ENCODE measurements at regions not wholly inside any gene's neighbourhood (a gene's known extent, or its start where the extent isn't known, plus 50 kb on each side); places are given as distances from the start of the nearest gene placed in this dataset.

- BruUV-seq (replicated peaks): no TSS peak
- no peaks in the 10 kb centered on the region for H3K36me3 ChIP-seq (ENCODE audit: control insufficient read depth, insufficient read depth, low read length)
- POLR2A ChIA-PET: no interaction called here
- DNase-seq (ENCODE audit: low read depth, low spot score): no peak
- TF ChIP-seq CTCF (IDR thresholded peaks at IDR 0.05) (no peak), TCF7L2 (IDR thresholded peaks at IDR 0.05; ENCODE audit: low read depth, low read length) (no peak), SIN3A (IDR thresholded peaks at IDR 0.05; ENCODE audit: borderline replicate concordance, insufficient read depth, low read depth, low read length) (no peak), POLR2AphosphoS5 (IDR thresholded peaks at IDR 0.05; ENCODE audit: low read depth, low read length) (no peak), REST (IDR thresholded peaks at IDR 0.05; ENCODE audit: insufficient read depth in 1 of 2, low read depth in 2 of 2, low read length in 1 of 2) (no peak)
- no peak for ATAC-seq
- no peak overlapping the region for H3K4me3 ChIP-seq (ENCODE audit: low read depth in 2 of 2, low read length in 2 of 2)
- no peaks in the 10 kb centered on the region for H3K27me3 ChIP-seq (ENCODE audit: control insufficient read depth, insufficient read depth, low read length)
- no peak overlapping the region for H3K27ac ChIP-seq (ENCODE audit: low read length)
- intact Hi-C loops (cut with micrococcal nuclease; ENCODE audit: unreplicated experiment) (no loop called here), in situ Hi-C loops (cut with HindIII; ENCODE audit: low pct_unique_long_range_greater_than_20kb, low sequenced_read_pairs) (no loop called here)
- CTCF ChIA-PET: no interaction called here
- H3K4me1 ChIP-seq (ENCODE audit: control insufficient read depth, insufficient read depth, low read length): no peaks in the 10 kb centered on the region
- H3K9me3 ChIP-seq (ENCODE audit: control insufficient read depth, insufficient read depth, low read depth, low read length): no peaks in the 10 kb centered on the region
Measured at GRCh38 chrX:140920416-140920815, 82.0 kb upstream of the SPANXB1 start.

DNA sequence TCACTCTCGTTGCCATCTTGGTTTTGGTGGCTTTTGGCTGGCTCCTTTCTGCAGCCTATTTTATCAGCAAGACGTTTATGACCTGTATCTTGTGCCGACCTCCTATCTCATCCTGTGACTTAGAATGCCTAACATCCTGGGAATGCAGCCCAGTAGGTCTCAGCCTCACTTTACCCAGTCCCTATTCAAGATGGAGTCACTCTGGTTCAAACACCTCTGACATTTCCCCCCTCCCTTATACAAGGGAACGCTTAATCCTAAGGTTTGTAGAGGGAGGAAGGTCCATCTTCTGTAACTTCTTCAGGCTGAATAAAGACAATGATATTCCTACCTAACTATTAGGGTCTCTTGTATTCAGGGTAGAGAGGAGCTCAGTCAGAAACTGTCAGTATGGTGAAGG, 79.3 kb upstream of the SPANXB1 start:
- H3K27ac ChIP-seq (ENCODE audit: low read length): no peak overlapping the region
- no peak for TF ChIP-seq CTCF (IDR thresholded peaks at IDR 0.05)
- TF ChIP-seq POLR2AphosphoS5 (IDR thresholded peaks at IDR 0.05; ENCODE audit: low read depth, low read length): no peak
- TF ChIP-seq SIN3A (IDR thresholded peaks at IDR 0.05; ENCODE audit: borderline replicate concordance, insufficient read depth, low read depth, low read length): no peak
- no peak for TF ChIP-seq TCF7L2 (IDR thresholded peaks at IDR 0.05; ENCODE audit: low read depth, low read length)
- no peak for TF ChIP-seq REST (IDR thresholded peaks at IDR 0.05; ENCODE audit: insufficient read depth in 1 of 2, low read depth in 2 of 2, low read length in 1 of 2)
- no peaks in the 10 kb centered on the region for H3K27me3 ChIP-seq (ENCODE audit: control insufficient read depth, insufficient read depth, low read length)
- H3K4me1 ChIP-seq (ENCODE audit: control insufficient read depth, insufficient read depth, low read length): no peaks in the 10 kb centered on the region
- POLR2A ChIA-PET: no interaction called here
- CTCF ChIA-PET: no interaction called here
- ATAC-seq: no peak
- BruUV-seq (replicated peaks): no TSS peak
- intact Hi-C loops (cut with micrococcal nuclease; ENCODE audit: unreplicated experiment): no loop called here
- DNase-seq (ENCODE audit: low read depth, low spot score): no peak
- no peaks in the 10 kb centered on the region for H3K9me3 ChIP-seq (ENCODE audit: control insufficient read depth, insufficient read depth, low read depth, low read length)
- in situ Hi-C loops (cut with HindIII; ENCODE audit: low pct_unique_long_range_greater_than_20kb, low sequenced_read_pairs): no loop called here
- H3K36me3 ChIP-seq (ENCODE audit: control insufficient read depth, insufficient read depth, low read length): no peaks in the 10 kb centered on the region
- H3K4me3 ChIP-seq (ENCODE audit: low read depth in 2 of 2, low read length in 2 of 2): no peak overlapping the region
